HL-60 (cell line): ENCODE measurements at regions not wholly inside any gene's neighbourhood (a gene's known extent, or its start where the extent isn't known, plus 50 kb on each side); places are given as distances from the start of the nearest gene placed in this dataset.

Experiments used
- DNase-seq, 2 experiments: peaks; one replicate each; pipeline ENCODE4 v3.0.0-alpha.2; 2010 to 2020; ENCODE audit warnings: low read depth in 1 of 2, low spot score in 1 of 2
- H3K27ac ChIP-seq: fragments of 250-450 bp; sonication (Bioruptor Pico); replicated peaks from 2 replicates; pipeline ENCODE4 v1.5.1; 2020; ENCODE audit warnings: mild to moderate bottlenecking, moderate library complexity
- H3K27me3 ChIP-seq: fragments of 250-450 bp; sonication (Bioruptor Pico); 2 replicates; pipeline ENCODE4 v1.5.1; 2021; ENCODE audit warnings: mild to moderate bottlenecking, moderate library complexity; ENCODE audit not compliant: insufficient read depth, poor library complexity, severe bottlenecking
- H3K4me3 ChIP-seq: replicated peaks from 2 replicates; pipeline ENCODE4 v1.5.1; 2011; ENCODE audit warnings: mild to moderate bottlenecking, control low read depth, low read length; ENCODE audit not compliant: insufficient read depth
- GABPA ChIP-seq: IDR thresholded peaks from 2 replicates; pipeline ENCODE4 v1.6.1; 2012; ENCODE audit warnings: low read depth
- POLR2AphosphoS5 ChIP-seq: IDR thresholded peaks from 2 replicates; pipeline ENCODE4 v1.6.1; 2012; ENCODE audit warnings: low read depth
- SPI1 ChIP-seq: IDR thresholded peaks from 2 replicates; pipeline ENCODE4 v1.6.1; 2012; ENCODE audit warnings: low read depth, mild to moderate bottlenecking, borderline replicate concordance
- TF ChIP-seq, protein P1 (sequence below): IDR thresholded peaks from one replicate; pipeline ENCODE4 v1.5.1; 2011; ENCODE audit warnings: low read length, control low read depth, inconsistent platforms; ENCODE audit not compliant: insufficient read depth
- TF ChIP-seq, protein P2 (sequence below): IDR thresholded peaks from 2 replicates; pipeline ENCODE4 v1.6.1; 2012; ENCODE audit warnings: low read depth; ENCODE audit not compliant: insufficient replicate concordance

DNA sequence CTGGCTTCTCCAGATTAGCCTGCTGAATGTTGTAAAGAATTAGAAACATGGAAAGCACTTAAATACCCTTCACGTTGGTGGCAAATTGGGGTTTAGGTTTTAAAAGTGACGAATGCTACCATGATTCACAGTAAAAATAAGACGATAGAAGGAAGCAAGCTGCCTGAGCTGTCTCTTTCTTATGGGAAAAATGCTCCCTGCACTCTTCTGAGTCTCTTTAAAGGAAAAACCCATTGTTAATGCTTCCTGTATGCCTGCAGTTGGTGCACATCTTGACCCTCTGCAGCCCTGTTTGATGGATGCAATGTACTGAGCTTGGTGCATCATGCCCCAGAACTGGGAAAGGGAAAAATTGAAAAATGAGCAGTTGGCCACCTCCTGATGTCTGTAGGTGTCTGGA is 258.6 kb upstream of the RASGRP1 start:
- no peak overlapping the region for H3K4me3 ChIP-seq
- no peaks in the 10 kb centered on the region for H3K27me3 ChIP-seq
- no peak overlapping the region for H3K27ac ChIP-seq
- TF ChIP-seq, protein P1, sequence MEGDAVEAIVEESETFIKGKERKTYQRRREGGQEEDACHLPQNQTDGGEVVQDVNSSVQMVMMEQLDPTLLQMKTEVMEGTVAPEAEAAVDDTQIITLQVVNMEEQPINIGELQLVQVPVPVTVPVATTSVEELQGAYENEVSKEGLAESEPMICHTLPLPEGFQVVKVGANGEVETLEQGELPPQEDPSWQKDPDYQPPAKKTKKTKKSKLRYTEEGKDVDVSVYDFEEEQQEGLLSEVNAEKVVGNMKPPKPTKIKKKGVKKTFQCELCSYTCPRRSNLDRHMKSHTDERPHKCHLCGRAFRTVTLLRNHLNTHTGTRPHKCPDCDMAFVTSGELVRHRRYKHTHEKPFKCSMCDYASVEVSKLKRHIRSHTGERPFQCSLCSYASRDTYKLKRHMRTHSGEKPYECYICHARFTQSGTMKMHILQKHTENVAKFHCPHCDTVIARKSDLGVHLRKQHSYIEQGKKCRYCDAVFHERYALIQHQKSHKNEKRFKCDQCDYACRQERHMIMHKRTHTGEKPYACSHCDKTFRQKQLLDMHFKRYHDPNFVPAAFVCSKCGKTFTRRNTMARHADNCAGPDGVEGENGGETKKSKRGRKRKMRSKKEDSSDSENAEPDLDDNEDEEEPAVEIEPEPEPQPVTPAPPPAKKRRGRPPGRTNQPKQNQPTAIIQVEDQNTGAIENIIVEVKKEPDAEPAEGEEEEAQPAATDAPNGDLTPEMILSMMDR, result no peak
- TF ChIP-seq SPI1, result no peak
- TF ChIP-seq GABPA, result no peak
- no peak for TF ChIP-seq POLR2AphosphoS5
- TF ChIP-seq, protein P2, sequence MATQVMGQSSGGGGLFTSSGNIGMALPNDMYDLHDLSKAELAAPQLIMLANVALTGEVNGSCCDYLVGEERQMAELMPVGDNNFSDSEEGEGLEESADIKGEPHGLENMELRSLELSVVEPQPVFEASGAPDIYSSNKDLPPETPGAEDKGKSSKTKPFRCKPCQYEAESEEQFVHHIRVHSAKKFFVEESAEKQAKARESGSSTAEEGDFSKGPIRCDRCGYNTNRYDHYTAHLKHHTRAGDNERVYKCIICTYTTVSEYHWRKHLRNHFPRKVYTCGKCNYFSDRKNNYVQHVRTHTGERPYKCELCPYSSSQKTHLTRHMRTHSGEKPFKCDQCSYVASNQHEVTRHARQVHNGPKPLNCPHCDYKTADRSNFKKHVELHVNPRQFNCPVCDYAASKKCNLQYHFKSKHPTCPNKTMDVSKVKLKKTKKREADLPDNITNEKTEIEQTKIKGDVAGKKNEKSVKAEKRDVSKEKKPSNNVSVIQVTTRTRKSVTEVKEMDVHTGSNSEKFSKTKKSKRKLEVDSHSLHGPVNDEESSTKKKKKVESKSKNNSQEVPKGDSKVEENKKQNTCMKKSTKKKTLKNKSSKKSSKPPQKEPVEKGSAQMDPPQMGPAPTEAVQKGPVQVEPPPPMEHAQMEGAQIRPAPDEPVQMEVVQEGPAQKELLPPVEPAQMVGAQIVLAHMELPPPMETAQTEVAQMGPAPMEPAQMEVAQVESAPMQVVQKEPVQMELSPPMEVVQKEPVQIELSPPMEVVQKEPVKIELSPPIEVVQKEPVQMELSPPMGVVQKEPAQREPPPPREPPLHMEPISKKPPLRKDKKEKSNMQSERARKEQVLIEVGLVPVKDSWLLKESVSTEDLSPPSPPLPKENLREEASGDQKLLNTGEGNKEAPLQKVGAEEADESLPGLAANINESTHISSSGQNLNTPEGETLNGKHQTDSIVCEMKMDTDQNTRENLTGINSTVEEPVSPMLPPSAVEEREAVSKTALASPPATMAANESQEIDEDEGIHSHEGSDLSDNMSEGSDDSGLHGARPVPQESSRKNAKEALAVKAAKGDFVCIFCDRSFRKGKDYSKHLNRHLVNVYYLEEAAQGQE, result no peak
- DNase-seq, result no peak

DNA sequence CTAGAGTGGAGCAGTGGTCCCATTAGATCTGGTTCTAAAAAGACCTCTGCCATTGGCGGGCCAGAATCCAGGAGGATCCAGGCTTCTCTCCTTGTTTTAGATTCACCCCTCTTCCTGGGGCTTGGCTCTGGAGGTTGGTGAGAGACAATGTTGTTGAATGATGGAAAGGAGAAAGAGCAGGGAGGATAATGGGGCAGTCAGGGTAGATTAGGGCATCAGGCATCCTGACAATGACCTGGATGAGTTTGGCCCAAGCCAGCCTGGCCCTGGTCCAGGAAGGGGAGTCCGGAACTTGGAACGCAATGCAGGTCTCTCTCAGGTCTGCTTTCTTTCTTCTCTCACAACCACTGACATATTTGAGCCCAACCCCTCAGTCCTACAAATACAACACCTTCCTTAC is 260.1 kb upstream of the RASGRP1 start:
- DNase-seq, result no peak
- Histone ChIP-seq H3K27ac (no peak overlapping the region), H3K27me3 (no peaks in the 10 kb centered on the region), H3K4me3 (no peak overlapping the region)
- TF ChIP-seq SPI1 (no peak), GABPA (no peak)
- TF ChIP-seq, protein P2, result no peak
- TF ChIP-seq, protein P1, result no peak

DNA sequence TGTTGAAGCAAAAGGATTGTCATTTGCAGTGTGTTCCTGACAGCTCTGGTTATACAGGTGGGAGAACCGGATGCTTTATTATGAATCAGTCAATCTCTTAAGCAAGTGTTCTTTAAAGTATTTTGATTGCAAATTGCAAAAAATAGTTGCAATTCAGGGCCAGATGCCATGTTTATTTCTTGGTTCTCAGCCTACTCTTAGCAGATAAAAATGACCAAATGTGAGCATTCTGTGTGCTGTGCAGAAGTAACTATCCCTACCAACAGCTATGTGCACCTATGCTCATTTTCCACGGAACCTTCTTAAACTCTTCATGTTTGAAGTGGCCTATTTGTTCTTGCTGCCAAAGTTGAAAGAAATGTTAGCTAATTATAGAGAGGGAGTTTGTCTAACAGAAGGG is 262.3 kb upstream of the RASGRP1 start:
- Histone ChIP-seq H3K27ac (no peak overlapping the region), H3K4me3 (no peak overlapping the region), H3K27me3 (no peaks in the 10 kb centered on the region)
- DNase-seq, result no peak
- TF ChIP-seq, protein P2, result no peak
- no peak for TF ChIP-seq POLR2AphosphoS5
- TF ChIP-seq, protein P1, result no peak
